BJ (cell line): ENCODE measurements at regions not wholly inside any gene's neighbourhood (a gene's known extent, or its start where the extent isn't known, plus 50 kb on each side); places are given as distances from the start of the nearest gene placed in this dataset.

Experiments
- CTCF ChIA-PET: fragments of 350-600 bp; formaldehyde crosslinking; extraction: SDS; loops from one replicate; lab custom pipeline; 2021; ENCODE audit warnings: antibody characterized with exemption, inconsistent platforms; lab: Yijun Ruan, JAX
- POLR2A ChIA-PET: fragments of 300-600 bp; sonication (Branson Sonifier 250); formaldehyde crosslinking; extraction: SDS; loops from one replicate; lab custom pipeline; 2021; ENCODE audit warnings: antibody characterized with exemption; lab: Charles Lee
- DNase-seq: peaks from one replicate; pipeline ENCODE4 v3.0.0-alpha.2; 2011; ENCODE audit warnings: low read depth
- H3K27me3 ChIP-seq: 2 replicates; pipeline ENCODE4 v1.6.0; 2011; ENCODE audit warnings: low read length; ENCODE audit not compliant: control insufficient read depth, insufficient read depth
- H3K36me3 ChIP-seq: 2 replicates; pipeline ENCODE4 v1.5.1; 2011; ENCODE audit warnings: low read length; ENCODE audit not compliant: control insufficient read depth, insufficient read depth
- H3K4me3 ChIP-seq: 2 replicates; pipeline ENCODE4 v1.5.1; 2011; ENCODE audit warnings: low read depth, mild to moderate bottlenecking, control low read depth, low read length
- TF ChIP-seq, protein P1 (sequence below): IDR thresholded peaks from 2 replicates; pipeline ENCODE4 v1.5.1; 2011; ENCODE audit warnings: low read depth, mild to moderate bottlenecking, control low read depth, inconsistent platforms, low read length, moderate library complexity; ENCODE audit not compliant: insufficient read depth

DNA sequence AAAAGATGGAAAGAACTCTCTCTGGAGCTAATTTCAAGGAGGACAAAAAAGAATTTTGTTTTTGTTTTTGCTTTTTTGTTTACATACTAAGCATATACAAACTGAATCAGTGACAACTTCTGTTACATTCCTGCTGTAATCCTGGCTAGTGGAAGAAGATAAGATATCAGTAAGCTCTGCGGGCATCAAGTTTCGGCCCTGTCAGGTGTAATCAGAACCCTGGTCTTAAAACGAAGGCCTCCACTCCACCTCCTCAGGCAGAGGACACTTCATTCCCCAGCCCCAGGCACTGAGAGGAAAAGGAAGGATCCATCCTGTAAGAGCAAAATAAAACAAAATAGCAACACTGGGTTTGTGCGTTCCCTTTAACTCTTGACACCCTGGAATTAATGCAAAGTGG is 88.9 kb upstream of the ARHGAP29 start:
- ChIA-PET CTCF (interaction anchor here (0.7 to 26.7 kb wide), 7 partner anchors 9 to 291 kb away, joined by 3 to 874 read pairs (median 8); no protein-coding TSS in a partner anchor), POLR2A (no interaction called here)
- Histone ChIP-seq H3K4me3 (no peak overlapping the region), H3K27me3 (no peaks in the 10 kb centered on the region), H3K36me3 (no peaks in the 10 kb centered on the region)
- DNase-seq: no peak
- TF ChIP-seq, protein P1, sequence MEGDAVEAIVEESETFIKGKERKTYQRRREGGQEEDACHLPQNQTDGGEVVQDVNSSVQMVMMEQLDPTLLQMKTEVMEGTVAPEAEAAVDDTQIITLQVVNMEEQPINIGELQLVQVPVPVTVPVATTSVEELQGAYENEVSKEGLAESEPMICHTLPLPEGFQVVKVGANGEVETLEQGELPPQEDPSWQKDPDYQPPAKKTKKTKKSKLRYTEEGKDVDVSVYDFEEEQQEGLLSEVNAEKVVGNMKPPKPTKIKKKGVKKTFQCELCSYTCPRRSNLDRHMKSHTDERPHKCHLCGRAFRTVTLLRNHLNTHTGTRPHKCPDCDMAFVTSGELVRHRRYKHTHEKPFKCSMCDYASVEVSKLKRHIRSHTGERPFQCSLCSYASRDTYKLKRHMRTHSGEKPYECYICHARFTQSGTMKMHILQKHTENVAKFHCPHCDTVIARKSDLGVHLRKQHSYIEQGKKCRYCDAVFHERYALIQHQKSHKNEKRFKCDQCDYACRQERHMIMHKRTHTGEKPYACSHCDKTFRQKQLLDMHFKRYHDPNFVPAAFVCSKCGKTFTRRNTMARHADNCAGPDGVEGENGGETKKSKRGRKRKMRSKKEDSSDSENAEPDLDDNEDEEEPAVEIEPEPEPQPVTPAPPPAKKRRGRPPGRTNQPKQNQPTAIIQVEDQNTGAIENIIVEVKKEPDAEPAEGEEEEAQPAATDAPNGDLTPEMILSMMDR: no peak

DNA sequence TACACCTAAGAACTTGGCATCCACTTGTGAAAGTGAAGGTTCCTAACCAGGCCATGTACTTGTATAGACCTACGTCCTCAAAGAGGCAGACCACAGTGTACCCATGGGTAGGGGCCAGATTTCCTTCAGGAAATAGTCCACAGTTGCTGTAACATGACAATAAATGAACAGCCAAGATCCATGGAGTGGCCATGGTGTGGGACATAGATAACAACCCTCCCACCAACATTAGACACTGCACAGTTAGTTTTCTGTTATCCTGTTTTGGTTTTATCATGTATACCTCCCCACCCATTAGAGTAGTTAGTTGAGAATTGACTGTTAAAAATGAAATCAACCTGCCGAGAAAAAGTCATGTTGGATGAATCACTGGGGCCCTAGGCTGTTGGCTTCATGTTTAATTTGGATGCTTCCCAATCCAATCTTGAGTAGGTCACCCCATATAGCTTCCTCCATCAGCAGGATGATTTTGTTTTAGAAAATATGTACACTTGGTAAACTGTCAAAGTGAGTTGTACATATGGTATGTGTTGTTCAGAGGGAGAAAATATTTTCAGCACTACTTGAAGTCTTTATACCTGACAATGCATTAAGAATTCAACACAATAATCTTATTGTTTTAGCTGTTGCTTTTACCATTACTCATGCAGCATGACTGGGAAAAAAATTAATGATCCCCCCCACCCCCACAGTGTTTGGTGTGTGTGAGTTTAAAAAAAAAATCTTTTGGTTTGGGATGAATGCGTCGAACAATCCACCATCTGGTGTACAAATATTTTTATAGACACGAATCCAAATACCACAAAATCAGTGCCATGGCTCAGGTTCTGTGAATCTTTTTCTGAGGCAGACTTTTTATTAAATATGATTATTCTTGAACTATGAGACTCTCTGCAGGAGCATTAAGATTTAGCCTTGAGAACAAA is 88.3 kb upstream of the ARHGAP29 start:
- H3K4me3 ChIP-seq: no peak overlapping the region
- DNase-seq: peak; percentile 99
- no peaks in the 10 kb centered on the region for H3K27me3 ChIP-seq
- TF ChIP-seq, protein P1: no peak
- CTCF ChIA-PET: interaction anchor here (0.5 to 26.7 kb wide), 9 partner anchors 8 to 290 kb away, joined by 3 to 874 read pairs (median 4); no protein-coding TSS in a partner anchor
- POLR2A ChIA-PET: interaction anchor here (0.6 to 0.7 kb wide), 2 partner anchors 73 to 264 kb away, joined by 3 to 4 read pairs; no protein-coding TSS in a partner anchor
- H3K36me3 ChIP-seq: no peaks in the 10 kb centered on the region

DNA sequence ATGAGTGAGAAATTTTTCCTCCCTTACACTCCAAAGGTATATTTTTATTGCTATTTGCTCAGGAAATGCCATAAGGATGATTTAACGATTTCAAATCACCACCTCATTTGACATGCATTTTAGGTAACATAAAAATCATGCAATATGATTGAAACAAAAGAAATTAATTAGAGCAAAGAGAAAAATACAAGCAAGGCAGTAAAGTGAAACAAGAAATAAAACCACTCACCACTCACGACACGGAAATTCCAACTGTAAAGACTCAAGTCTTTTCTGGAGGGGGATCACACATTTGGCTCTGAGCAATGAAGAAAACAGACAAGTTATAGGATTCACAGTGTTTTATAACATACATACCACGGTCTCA is 86.8 kb upstream of the ARHGAP29 start:
- no peaks in the 10 kb centered on the region for H3K36me3 ChIP-seq
- ChIA-PET POLR2A (no interaction called here), CTCF (interaction anchor here (3.0 to 26.7 kb wide), 2 partner anchors 11 to 289 kb away, joined by 18 to 874 read pairs; no protein-coding TSS in a partner anchor)
- H3K4me3 ChIP-seq: no peak overlapping the region
- no peak for DNase-seq
- TF ChIP-seq, protein P1: no peak
- H3K27me3 ChIP-seq: no peaks in the 10 kb centered on the region

DNA sequence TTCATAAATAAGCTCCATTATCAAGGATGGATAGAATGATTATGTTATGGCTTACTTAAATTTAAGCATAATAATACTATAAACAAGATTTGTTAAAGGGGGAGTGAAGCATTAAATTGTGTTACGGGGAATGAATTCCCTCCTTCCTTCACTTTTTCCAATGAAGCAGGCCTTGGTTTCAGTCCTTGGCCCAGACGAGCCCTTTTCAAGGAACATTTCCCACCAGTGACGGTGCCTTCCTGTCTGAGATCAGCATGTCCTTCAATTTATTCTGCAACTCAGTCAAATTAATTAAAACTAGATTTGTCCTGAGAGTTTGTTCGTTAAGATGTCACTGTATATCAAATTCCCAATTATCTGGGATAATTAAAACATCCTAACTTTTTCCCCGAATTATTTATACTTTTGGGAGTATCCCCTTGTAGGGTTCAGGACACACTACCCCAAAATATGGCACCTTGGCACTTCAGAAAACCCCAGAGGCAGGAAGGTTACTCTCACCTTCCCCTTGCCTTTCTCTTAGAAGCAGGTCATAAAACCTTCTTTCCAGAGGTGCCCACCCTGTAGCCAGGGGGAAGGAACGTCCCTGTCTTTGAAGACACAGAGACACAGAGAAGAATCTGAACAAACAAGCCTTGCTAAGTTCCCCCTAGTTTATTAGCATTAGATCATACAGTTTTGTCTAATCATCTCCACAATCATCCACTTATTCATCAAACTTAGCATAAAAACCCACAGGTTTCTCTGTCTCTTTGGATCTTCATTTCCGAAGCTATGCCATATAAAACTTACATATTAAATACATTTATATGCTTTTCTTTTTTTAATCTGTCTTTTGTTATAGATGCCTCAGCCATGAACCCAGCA is 86.2 kb upstream of the ARHGAP29 start:
- TF ChIP-seq, protein P1: no peak
- Histone ChIP-seq H3K4me3 (no peak overlapping the region), H3K27me3 (no peaks in the 10 kb centered on the region), H3K36me3 (no peaks in the 10 kb centered on the region)
- DNase-seq: no peak
- ChIA-PET CTCF (interaction anchor here (0.6 to 26.7 kb wide), 3 partner anchors 12 to 288 kb away, joined by 4 to 874 read pairs (median 18); no protein-coding TSS in a partner anchor), POLR2A (no interaction called here)

DNA sequence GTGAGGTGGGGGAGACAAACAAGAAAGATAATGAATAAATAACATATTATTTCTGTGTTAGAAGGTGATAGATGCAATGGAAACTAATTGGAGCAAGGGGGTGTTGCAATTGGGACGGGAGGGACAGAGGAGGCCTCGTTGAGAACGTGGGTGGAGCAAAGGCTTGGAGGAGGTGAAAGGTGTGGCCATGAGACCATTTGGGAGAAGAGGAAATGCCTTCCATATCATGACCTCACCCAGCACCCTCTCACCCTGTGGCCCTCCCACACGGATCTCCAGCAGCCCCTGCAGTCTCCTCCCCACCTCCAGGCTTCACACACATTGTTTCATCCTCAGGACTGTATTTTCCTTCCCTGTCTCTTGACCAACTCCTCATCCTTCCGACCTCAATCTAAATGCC is 85.3 kb upstream of the ARHGAP29 start:
- ChIA-PET POLR2A (interaction anchor here (0.6 kb wide), 1 partner anchor 603 kb away, joined by 4 read pairs; no protein-coding TSS in a partner anchor), CTCF (interaction anchor here (1.0 to 26.7 kb wide), 2 partner anchors 13 to 287 kb away, joined by 3 to 874 read pairs; no protein-coding TSS in a partner anchor)
- TF ChIP-seq, protein P1: no peak
- no peaks in the 10 kb centered on the region for H3K27me3 ChIP-seq
- no peak for DNase-seq
- H3K4me3 ChIP-seq: no peak overlapping the region
- no peaks in the 10 kb centered on the region for H3K36me3 ChIP-seq
